ENCODE measurements at regions not wholly inside any gene's neighbourhood (a gene's known extent, or its start where the extent isn't known, plus 50 kb on each side); places are given as distances from the start of the nearest gene placed in this dataset.
"Not testable (repeated sequence)": the region's sequence is repeated elsewhere in the genome, so short reads cannot be mapped to it uniquely, and the experiment has no call there.

GRCh38 chr6:134425917-134426316 lies 108.0 kb upstream of the SGK1 start:
- not testable (repeated sequence) for DNase-seq (ENCODE audit: low spot score)

GRCh38 chr6:134425513-134425912 lies 107.6 kb upstream of the SGK1 start:
- no peak for DNase-seq (ENCODE audit: low spot score)

- DNase-seq (ENCODE audit: low spot score) = no peak
These were observed 106.9 kb upstream of the SGK1 start for GRCh38 chr6:134424798-134425170.

DNA sequence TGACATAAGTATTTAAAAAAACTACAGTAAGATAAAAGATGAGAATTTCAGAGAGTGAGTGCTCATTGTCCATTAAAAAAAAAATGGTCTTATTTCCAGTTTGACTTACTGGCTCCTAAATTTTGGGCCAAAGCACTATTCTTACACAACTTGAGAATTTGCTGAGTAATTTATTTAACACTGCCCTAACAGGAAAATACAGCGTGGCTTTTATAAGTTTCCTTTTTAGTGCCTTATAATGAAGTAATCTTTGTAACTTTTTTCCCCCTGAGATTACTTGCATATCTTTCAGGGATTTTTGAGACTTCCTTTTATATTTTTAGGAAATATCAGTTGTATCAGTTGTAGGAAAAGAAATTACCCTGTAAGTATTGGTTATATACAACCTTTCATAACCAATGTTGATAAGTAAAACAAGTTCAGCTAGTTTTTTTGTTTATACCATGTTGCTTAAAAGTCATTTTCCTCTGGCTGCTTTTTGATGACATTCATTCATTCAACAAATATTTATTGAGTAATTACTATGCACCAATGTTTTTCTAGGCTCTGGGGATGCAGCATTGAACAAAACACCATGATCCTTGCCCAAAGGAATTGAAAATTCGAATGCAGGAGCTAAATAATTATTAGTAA lies 106.4 kb upstream of the SGK1 start:
- no peak for DNase-seq (ENCODE audit: low spot score)

DNA sequence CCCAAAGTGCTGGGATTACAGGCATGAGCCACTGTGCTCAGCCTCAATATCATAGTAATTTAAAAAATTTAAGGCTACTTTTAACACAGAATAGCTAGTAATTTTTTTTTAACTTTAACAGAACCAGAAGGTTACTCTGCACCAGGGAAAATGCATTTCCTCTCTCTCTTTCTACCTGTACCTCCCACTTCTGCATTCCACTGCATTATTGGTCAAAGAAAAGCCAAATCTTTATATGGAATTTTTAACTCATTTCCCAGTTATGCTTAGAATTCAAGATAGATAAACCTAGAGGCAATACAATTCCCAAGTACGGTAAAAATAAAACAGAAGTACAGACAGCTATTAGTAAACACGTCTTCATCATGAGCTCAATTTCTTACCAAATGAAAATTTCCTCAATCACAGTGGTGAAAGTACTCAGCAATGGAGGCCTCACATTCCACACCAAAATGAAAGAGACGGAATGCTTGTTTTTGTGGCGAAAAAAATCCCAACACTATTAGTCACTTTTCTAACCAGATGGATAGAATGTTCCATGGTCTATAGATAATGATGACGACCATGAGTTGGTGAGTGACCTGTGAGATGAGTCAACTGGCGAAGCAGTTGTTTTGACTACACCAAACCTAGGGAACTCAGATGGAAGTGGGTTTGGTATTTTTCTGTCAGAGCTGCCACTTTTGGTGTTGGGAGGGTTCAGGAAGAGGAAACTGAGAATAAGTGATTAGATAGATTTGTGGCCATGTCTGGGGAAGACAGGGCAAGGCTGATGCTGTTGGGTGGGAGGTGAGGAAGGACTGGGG lies 104.7 kb upstream of the SGK1 start:
- DNase-seq (ENCODE audit: low spot score) = no peak

- DNase-seq (ENCODE audit: low spot score) = no peak
These were observed 103.6 kb upstream of the SGK1 start for GRCh38 chr6:134421501-134421900.

DNA sequence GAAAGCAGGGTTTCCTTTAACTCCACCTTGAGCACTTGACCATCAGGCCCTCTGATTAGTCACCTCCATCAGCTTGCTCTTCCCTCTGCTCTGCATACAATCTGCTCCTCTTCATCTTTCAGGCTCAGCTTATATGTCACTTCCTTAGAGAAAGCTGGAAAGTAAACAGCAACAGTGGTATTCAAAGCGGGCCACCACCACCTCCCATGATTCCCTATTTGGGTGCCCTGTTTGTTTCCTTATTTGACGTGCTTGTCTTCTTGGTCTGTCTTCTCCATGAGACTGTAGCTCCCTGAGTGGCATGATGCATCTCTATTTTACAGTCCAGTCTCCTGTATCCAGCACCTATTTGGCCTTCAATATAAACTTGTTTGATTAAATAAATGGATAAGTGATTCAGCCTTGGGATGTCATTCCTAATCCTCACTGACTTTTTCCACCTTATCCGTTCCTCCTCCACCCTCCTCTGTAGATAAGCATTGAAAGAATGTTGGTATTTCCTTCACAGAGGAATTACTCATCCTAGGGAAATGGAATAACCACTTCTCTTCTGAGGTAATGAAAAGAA lies 102.8 kb upstream of the SGK1 start:
- DNase-seq (ENCODE audit: low spot score) = no peak

GRCh38 chr6:134419716-134420115 lies 101.8 kb upstream of the SGK1 start:
- no peak for DNase-seq (ENCODE audit: low spot score)

DNA sequence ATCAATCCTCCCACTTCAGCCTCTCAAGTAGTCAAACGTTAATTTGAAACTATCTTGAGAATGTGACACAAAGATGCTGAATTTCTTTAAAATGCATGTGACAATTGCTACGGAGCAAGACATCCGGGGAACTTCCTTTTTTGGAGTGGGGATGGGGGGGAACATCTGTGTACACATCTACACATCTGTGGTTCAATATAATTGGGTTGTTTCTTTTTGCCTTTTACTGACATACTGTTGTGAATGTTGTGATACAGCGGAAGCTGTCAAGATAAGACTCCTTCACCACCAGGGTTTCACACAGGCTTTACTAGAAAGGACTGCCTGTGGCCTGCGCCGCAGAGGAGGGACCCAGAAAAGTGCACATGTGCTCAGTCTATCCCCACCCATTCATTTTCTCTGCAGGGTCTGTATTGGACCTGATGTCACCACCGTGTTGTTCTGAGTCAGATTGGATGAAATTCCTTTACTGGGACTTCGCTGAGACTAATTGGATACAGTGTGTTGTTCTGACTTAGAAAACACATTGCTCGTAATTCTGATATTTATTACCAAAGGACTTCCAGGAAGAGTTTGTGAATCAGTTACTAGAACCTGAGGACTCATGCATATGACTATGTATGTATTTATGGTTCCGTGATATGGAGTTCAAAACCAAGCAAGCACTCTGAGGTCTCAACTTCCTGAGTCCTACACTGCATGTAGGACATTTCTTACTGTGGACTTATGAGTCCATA lies 98.7 kb upstream of the SGK1 start:
- DNase-seq (ENCODE audit: low spot score) = no peak

GRCh38 chr6:134415656-134416055 lies 97.7 kb upstream of the SGK1 start:
- no peak for DNase-seq (ENCODE audit: low spot score)

GRCh38 chr6:134415194-134415593 lies 97.3 kb upstream of the SGK1 start:
- DNase-seq (ENCODE audit: low spot score) = no peak

DNA sequence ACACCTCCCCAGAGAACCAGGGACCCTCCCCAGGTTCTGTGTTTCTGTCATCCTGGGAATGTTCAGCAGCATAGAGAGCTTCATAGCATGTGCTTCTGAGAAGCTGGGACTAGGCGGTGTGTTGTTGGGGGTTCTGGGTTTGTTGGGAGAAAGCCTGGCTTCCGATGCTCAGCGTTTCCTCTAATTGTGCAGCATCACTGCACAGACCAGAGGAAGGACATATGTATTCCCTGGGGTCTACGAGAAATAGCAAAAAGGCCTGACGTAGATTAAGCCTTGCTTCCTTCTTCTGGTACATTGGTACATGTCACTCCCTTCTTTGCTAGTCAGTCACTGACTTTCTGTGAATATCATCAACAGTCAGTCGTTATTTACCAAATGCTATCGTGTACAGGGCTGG lies 96.9 kb upstream of the SGK1 start:
- DNase-seq (ENCODE audit: low spot score) = no peak

GRCh38 chr6:134413241-134413643 lies 95.3 kb upstream of the SGK1 start:
- no peak for DNase-seq (ENCODE audit: low spot score)

DNA sequence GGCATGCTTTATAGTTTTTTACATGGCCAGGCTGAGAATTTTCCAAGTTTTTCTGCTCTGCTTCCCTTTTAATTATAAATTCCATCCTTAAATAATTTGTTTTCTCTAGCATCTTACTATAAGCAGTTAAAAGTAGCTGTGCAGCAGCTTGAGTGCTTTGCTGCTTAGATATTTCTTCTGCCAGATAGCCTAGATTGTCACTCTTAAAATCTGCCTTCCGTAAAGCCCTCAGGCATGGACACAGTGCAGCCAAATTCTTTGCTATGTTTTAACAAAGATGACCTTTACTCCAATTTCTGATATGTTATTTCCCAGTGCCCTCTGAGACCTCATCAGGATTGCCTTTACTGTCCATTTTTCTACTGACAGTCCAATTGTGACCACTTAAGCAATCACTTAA lies 92.6 kb upstream of the SGK1 start:
- DNase-seq (ENCODE audit: low spot score) = no peak

GRCh38 chr6:134407791-134408190 lies 89.9 kb upstream of the SGK1 start:
- DNase-seq (ENCODE audit: low spot score) = no peak

GRCh38 chr6:134406311-134406710 lies 88.4 kb upstream of the SGK1 start:
- no peak for DNase-seq (ENCODE audit: low spot score)

GRCh38 chr6:134405386-134406087 lies 87.6 kb upstream of the SGK1 start:
- DNase-seq (ENCODE audit: low spot score) = no peak

- DNase-seq (ENCODE audit: low spot score) = not testable (repeated sequence)
These were observed 85.4 kb upstream of the SGK1 start for GRCh38 chr6:134403312-134403711.

- no peak for DNase-seq (ENCODE audit: low spot score)
These were observed 84.6 kb upstream of the SGK1 start for GRCh38 chr6:134402372-134402984.

GRCh38 chr6:134400941-134401340 lies 83.0 kb upstream of the SGK1 start:
- no peak for DNase-seq (ENCODE audit: low spot score)

GRCh38 chr6:134398453-134398852 lies 80.5 kb upstream of the SGK1 start:
- no peak for DNase-seq (ENCODE audit: low spot score)

DNA sequence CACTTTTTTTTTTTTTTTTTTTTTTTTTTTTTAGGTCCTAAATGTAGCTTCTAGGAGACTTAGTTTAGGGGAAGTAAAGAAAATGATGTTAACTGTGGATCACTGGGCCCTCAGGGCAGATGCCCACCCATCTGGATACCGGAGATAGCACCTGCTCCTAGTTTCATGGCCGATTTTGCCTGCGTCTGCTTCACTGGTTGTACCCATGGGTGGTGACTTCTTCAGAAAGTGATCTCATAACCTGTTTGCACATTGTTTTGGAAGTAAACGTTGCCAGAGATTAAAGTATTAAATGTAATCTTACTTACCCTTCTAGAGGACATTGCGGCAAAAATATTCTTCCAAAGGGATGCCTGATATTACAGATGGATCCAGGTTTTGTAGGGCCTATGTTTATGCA lies 79.8 kb upstream of the SGK1 start:
- no peak for DNase-seq (ENCODE audit: low spot score)
